ENCODE measurements at regions not wholly inside any gene's neighbourhood (a gene's known extent, or its start where the extent isn't known, plus 50 kb on each side); places are given as distances from the start of the nearest gene placed in this dataset.

DNA sequence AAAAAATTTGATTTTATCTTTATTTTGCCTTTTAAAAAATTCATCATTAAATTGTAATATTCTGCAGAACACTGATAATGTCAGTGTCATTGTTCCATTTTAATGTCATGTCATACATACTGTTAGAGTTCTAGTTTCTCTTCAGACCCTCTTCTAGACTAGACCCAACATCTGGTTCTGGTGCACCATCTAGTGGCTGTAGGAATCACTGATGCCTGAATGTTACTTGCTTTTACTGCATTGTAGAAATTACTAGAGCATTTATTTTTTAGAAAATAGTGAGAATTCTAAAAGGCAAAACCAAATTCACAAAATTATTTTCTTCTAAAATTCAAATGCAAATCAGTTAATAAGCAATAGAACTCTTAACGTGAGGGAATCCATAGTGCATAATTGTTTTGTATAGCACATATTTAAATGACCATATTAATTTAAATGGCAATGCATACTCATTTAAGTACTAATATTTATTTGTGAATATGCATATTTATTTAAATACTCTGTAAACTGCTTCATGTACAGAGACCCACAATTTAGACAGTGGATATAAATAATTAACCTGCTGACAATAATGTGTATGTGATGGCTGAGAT, 425.7 kb downstream of the KLF12 start:
- H3K4me1 ChIP-seq (ENCODE audit: control insufficient read depth, insufficient read depth, low read length): no peaks in the 10 kb centered on the region
- no peaks in the 10 kb centered on the region for H3K36me3 ChIP-seq (ENCODE audit: control insufficient read depth, insufficient read depth, low read length)
- no peaks in the 10 kb centered on the region for H3K27me3 ChIP-seq (ENCODE audit: control insufficient read depth, insufficient read depth, low read length)
- H3K9ac ChIP-seq (ENCODE audit: low read length): no peak overlapping the region
- H3K4me3 ChIP-seq (ENCODE audit: low read length): no peak overlapping the region
- no peak overlapping the region for H3K27ac ChIP-seq (ENCODE audit: low read depth, low read length)

- Histone ChIP-seq H3K9ac (ENCODE audit: low read length) (no peak overlapping the region), H3K27me3 (ENCODE audit: control insufficient read depth, insufficient read depth, low read length) (no peaks in the 10 kb centered on the region), H3K36me3 (ENCODE audit: control insufficient read depth, insufficient read depth, low read length) (no peaks in the 10 kb centered on the region)
These were observed 429.6 kb downstream of the KLF12 start for GRCh38 chr13:73704587-73704986.

GRCh38 chr13:73703606-73704005, 430.6 kb downstream of the KLF12 start:
- Histone ChIP-seq H3K27ac (ENCODE audit: low read depth, low read length) (no peak overlapping the region), H3K9ac (ENCODE audit: low read length) (no peak overlapping the region), H3K36me3 (ENCODE audit: control insufficient read depth, insufficient read depth, low read length) (no peaks in the 10 kb centered on the region), H3K27me3 (ENCODE audit: control insufficient read depth, insufficient read depth, low read length) (no peaks in the 10 kb centered on the region), H3K4me1 (ENCODE audit: control insufficient read depth, insufficient read depth, low read length) (no peaks in the 10 kb centered on the region), H3K4me3 (ENCODE audit: low read length) (no peak overlapping the region)

More at GRCh38 chr13:73704587-73704986, 429.6 kb downstream of the KLF12 start:
- Histone ChIP-seq H3K4me3 (ENCODE audit: low read length) (no peak overlapping the region), H3K27ac (ENCODE audit: low read depth, low read length) (no peak overlapping the region), H3K4me1 (ENCODE audit: control insufficient read depth, insufficient read depth, low read length) (no peaks in the 10 kb centered on the region)

- Histone ChIP-seq H3K4me1 (ENCODE audit: control insufficient read depth, insufficient read depth, low read length) (no peaks in the 10 kb centered on the region), H3K27ac (ENCODE audit: low read depth, low read length) (no peak overlapping the region), H3K27me3 (ENCODE audit: control insufficient read depth, insufficient read depth, low read length) (no peaks in the 10 kb centered on the region), H3K36me3 (ENCODE audit: control insufficient read depth, insufficient read depth, low read length) (no peaks in the 10 kb centered on the region), H3K9ac (ENCODE audit: low read length) (no peak overlapping the region), H3K4me3 (ENCODE audit: low read length) (no peak overlapping the region)
These were observed 431.7 kb downstream of the KLF12 start for GRCh38 chr13:73702419-73703071.

DNA sequence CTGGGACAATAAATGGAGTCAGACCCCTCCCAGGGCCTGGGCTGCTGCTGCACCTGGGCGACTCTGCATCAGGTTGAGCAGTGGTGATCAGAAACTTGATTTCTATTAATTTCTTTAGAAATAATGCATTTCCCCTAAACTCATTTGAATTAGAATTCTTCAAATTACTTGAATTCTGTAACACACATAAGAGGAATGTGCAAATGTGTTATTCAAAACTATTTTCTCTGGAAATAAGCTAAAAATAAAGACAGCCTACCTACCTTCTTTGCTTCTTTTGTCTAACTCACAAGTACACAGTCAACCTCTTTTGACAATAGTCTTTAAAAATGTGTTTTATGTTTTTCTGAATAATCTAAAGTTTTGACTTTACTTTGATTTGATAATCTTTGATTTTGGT, 433.0 kb downstream of the KLF12 start:
- Histone ChIP-seq H3K4me3 (ENCODE audit: low read length) (no peak overlapping the region), H3K27ac (ENCODE audit: low read depth, low read length) (no peak overlapping the region), H3K27me3 (ENCODE audit: control insufficient read depth, insufficient read depth, low read length) (no peaks in the 10 kb centered on the region), H3K4me1 (ENCODE audit: control insufficient read depth, insufficient read depth, low read length) (no peaks in the 10 kb centered on the region), H3K36me3 (ENCODE audit: control insufficient read depth, insufficient read depth, low read length) (no peaks in the 10 kb centered on the region), H3K9ac (ENCODE audit: low read length) (no peak overlapping the region)

DNA sequence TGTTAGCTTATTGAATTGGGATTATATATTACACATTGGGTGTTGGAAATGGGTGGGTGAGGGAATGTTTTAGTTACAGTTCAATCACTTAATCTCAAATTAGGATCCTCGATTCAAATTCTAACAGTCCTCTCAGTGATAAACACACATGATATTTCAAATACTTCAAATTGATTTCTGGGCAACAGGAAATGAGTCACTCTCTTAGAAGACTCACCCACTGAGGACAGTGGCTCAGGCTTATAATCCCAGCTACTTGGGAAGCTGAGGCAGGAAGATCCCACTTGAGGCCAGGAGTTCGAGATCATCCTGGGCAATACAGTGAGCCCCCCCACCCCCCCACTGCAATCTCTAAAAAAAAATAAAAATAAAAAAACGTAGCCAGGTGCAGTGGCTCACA, 435.3 kb downstream of the KLF12 start:
- no peaks in the 10 kb centered on the region for H3K4me1 ChIP-seq (ENCODE audit: control insufficient read depth, insufficient read depth, low read length)
- H3K4me3 ChIP-seq (ENCODE audit: low read length): no peak overlapping the region
- no peaks in the 10 kb centered on the region for H3K27me3 ChIP-seq (ENCODE audit: control insufficient read depth, insufficient read depth, low read length)
- no peak overlapping the region for H3K27ac ChIP-seq (ENCODE audit: low read depth, low read length)
- H3K9ac ChIP-seq (ENCODE audit: low read length): no peak overlapping the region
- peaks cover 4% of the 10 kb centered on the region for H3K36me3 ChIP-seq (ENCODE audit: control insufficient read depth, insufficient read depth, low read length)

- Histone ChIP-seq H3K36me3 (ENCODE audit: control insufficient read depth, insufficient read depth, low read length) (peaks cover 4% of the 10 kb centered on the region), H3K4me1 (ENCODE audit: control insufficient read depth, insufficient read depth, low read length) (no peaks in the 10 kb centered on the region), H3K27ac (ENCODE audit: low read depth, low read length) (no peak overlapping the region), H3K27me3 (ENCODE audit: control insufficient read depth, insufficient read depth, low read length) (no peaks in the 10 kb centered on the region), H3K4me3 (ENCODE audit: low read length) (no peak overlapping the region), H3K9ac (ENCODE audit: low read length) (no peak overlapping the region)
These were observed 437.0 kb downstream of the KLF12 start for GRCh38 chr13:73697166-73697565.

DNA sequence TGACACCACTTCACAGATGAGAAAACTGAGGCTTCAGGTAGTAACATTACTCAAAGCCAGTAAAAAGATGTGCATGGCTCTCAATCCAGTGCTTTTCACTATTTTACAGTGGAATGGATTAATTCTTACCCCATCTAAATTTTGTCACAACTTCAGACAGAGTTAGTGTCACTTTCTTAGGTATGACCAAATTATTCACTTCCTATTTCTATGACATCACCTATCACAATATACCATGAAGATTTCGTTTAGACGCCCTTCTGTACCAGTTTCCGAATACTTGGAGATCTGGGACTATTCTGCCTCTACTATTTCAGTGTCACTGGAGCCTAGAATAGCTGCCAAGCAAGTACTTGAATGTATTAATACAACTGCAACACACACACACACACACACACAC, 437.5 kb downstream of the KLF12 start:
- H3K27ac ChIP-seq (ENCODE audit: low read depth, low read length): no peak overlapping the region
- H3K27me3 ChIP-seq (ENCODE audit: control insufficient read depth, insufficient read depth, low read length): no peaks in the 10 kb centered on the region
- no peak overlapping the region for H3K4me3 ChIP-seq (ENCODE audit: low read length)
- peaks cover 4% of the 10 kb centered on the region for H3K36me3 ChIP-seq (ENCODE audit: control insufficient read depth, insufficient read depth, low read length)
- no peak overlapping the region for H3K9ac ChIP-seq (ENCODE audit: low read length)
- no peaks in the 10 kb centered on the region for H3K4me1 ChIP-seq (ENCODE audit: control insufficient read depth, insufficient read depth, low read length)

GRCh38 chr13:73696271-73696670, 437.9 kb downstream of the KLF12 start:
- Histone ChIP-seq H3K36me3 (ENCODE audit: control insufficient read depth, insufficient read depth, low read length) (peaks cover 4% of the 10 kb centered on the region), H3K4me1 (ENCODE audit: control insufficient read depth, insufficient read depth, low read length) (no peaks in the 10 kb centered on the region)

GRCh38 chr13:73695325-73695724, 438.9 kb downstream of the KLF12 start:
- Histone ChIP-seq H3K4me3 (ENCODE audit: low read length) (no peak overlapping the region), H3K4me1 (ENCODE audit: control insufficient read depth, insufficient read depth, low read length) (no peaks in the 10 kb centered on the region), H3K27me3 (ENCODE audit: control insufficient read depth, insufficient read depth, low read length) (no peaks in the 10 kb centered on the region), H3K9ac (ENCODE audit: low read length) (no peak overlapping the region), H3K27ac (ENCODE audit: low read depth, low read length) (no peak overlapping the region), H3K36me3 (ENCODE audit: control insufficient read depth, insufficient read depth, low read length) (peaks cover 4% of the 10 kb centered on the region)

More at GRCh38 chr13:73696271-73696670, 437.9 kb downstream of the KLF12 start:
- Histone ChIP-seq H3K27ac (ENCODE audit: low read depth, low read length) (no peak overlapping the region), H3K9ac (ENCODE audit: low read length) (no peak overlapping the region), H3K27me3 (ENCODE audit: control insufficient read depth, insufficient read depth, low read length) (no peaks in the 10 kb centered on the region), H3K4me3 (ENCODE audit: low read length) (no peak overlapping the region)

DNA sequence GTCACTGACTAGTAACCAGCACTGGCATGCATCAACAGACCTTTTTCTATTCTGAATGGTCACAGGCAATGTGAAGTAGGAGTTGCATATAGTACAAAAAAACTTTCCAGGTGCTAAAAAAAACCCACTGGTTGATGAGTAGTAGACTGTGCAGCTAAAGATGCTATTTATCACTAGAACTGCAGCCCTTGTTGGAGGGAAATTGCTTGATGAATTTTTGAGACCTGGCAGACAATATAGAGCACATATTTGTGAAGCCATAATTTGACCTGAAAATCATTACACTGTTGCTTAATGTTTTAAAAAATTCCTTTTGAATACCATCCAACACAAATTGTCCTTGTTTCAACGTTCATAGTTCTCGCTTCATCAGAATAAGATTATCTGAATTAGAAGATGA, 441.0 kb downstream of the KLF12 start:
- Histone ChIP-seq H3K27ac (ENCODE audit: low read depth, low read length) (no peak overlapping the region), H3K27me3 (ENCODE audit: control insufficient read depth, insufficient read depth, low read length) (no peaks in the 10 kb centered on the region), H3K9ac (ENCODE audit: low read length) (no peak overlapping the region), H3K4me3 (ENCODE audit: low read length) (no peak overlapping the region), H3K4me1 (ENCODE audit: control insufficient read depth, insufficient read depth, low read length) (no peaks in the 10 kb centered on the region), H3K36me3 (ENCODE audit: control insufficient read depth, insufficient read depth, low read length) (peaks cover 4% of the 10 kb centered on the region)

GRCh38 chr13:73691891-73692290, 442.3 kb downstream of the KLF12 start:
- Histone ChIP-seq H3K4me1 (ENCODE audit: control insufficient read depth, insufficient read depth, low read length) (no peaks in the 10 kb centered on the region), H3K36me3 (ENCODE audit: control insufficient read depth, insufficient read depth, low read length) (peaks cover 4% of the 10 kb centered on the region), H3K4me3 (ENCODE audit: low read length) (no peak overlapping the region), H3K9ac (ENCODE audit: low read length) (no peak overlapping the region), H3K27ac (ENCODE audit: low read depth, low read length) (no peak overlapping the region), H3K27me3 (ENCODE audit: control insufficient read depth, insufficient read depth, low read length) (no peaks in the 10 kb centered on the region)

- H3K27me3 ChIP-seq (ENCODE audit: control insufficient read depth, insufficient read depth, low read length): no peaks in the 10 kb centered on the region
- no peak overlapping the region for H3K27ac ChIP-seq (ENCODE audit: low read depth, low read length)
- no peak overlapping the region for H3K4me3 ChIP-seq (ENCODE audit: low read length)
- H3K4me1 ChIP-seq (ENCODE audit: control insufficient read depth, insufficient read depth, low read length): no peaks in the 10 kb centered on the region
- H3K36me3 ChIP-seq (ENCODE audit: control insufficient read depth, insufficient read depth, low read length): no peaks in the 10 kb centered on the region
- H3K9ac ChIP-seq (ENCODE audit: low read length): no peak overlapping the region
These were observed 446.3 kb downstream of the KLF12 start for GRCh38 chr13:73687929-73688328.

Measured in rectal smooth muscle tissue (tissue), 1 donor.